ENCODE measurements at regions not wholly inside any gene's neighbourhood (a gene's known extent, or its start where the extent isn't known, plus 50 kb on each side); places are given as distances from the start of the nearest gene placed in this dataset.

GRCh38 chr2:34534761-34535160 is 935.7 kb upstream of the FAM98A start:
- H3K27me3 ChIP-seq: no peaks in the 10 kb centered on the region
- peaks cover 0 to 20% (median 4%) of the 10 kb centered on the region in 11 donors for H3K9me3 ChIP-seq
- DNase-seq (no peak), ATAC-seq (no peak)
- H3K4me1 ChIP-seq: no peaks in the 10 kb centered on the region
- H3K36me3 ChIP-seq: no peaks in the 10 kb centered on the region
- H3K4me3 ChIP-seq: no peak overlapping the region
- no peak overlapping the region for H3K27ac ChIP-seq
- no peak for TF ChIP-seq CTCF (IDR thresholded peaks at IDR 0.05)
- WGBS, 2 donors: 55 to 59% methylated on average over 3 of the region's 3 CpGs
- intact Hi-C loops (cut with DNase I): no loop called here

GRCh38 chr2:34534341-34534740 is 935.2 kb upstream of the FAM98A start:
- no peak for ATAC-seq
- Histone ChIP-seq H3K27ac (no peak overlapping the region), H3K4me1 (no peaks in the 10 kb centered on the region), H3K9me3 (peaks cover 0 to 15% (median 0%) of the 10 kb centered on the region in 11 donors), H3K4me3 (no peak overlapping the region), H3K27me3 (no peaks in the 10 kb centered on the region), H3K36me3 (no peaks in the 10 kb centered on the region)
- TF ChIP-seq CTCF (IDR thresholded peaks at IDR 0.05): no peak
- intact Hi-C loops (cut with DNase I): no loop called here
- no peak for DNase-seq
- WGBS, 2 donors: 84 to 88% methylated on average over 1 of the region's 1 CpG

- intact Hi-C loops (cut with DNase I): no loop called here
- peaks cover 0 to 9% (median 0%) of the 10 kb centered on the region in 11 donors for H3K9me3 ChIP-seq
- H3K4me1 ChIP-seq: no peaks in the 10 kb centered on the region
- ATAC-seq (no peak), DNase-seq (no peak)
- H3K36me3 ChIP-seq: no peaks in the 10 kb centered on the region
- H3K27ac ChIP-seq: no peak overlapping the region
- 64 to 68% methylated on average over 3 of the region's 3 CpGs for WGBS, 2 donors
- no peak for TF ChIP-seq CTCF (IDR thresholded peaks at IDR 0.05)
- H3K27me3 ChIP-seq: no peaks in the 10 kb centered on the region
- no peak overlapping the region for H3K4me3 ChIP-seq
These were observed 934.6 kb upstream of the FAM98A start for GRCh38 chr2:34533585-34534183.

- DNase-seq (no peak), ATAC-seq (no peak)
- no peaks in the 10 kb centered on the region for H3K4me1 ChIP-seq
- 93 to 100% methylated on average over 1 of the region's 1 CpG for WGBS, 2 donors
- no peak for TF ChIP-seq CTCF (IDR thresholded peaks at IDR 0.05)
- H3K27me3 ChIP-seq: no peaks in the 10 kb centered on the region
- intact Hi-C loops (cut with DNase I): no loop called here
- no peak overlapping the region for H3K4me3 ChIP-seq
- no peak overlapping the region for H3K27ac ChIP-seq
- H3K36me3 ChIP-seq: no peaks in the 10 kb centered on the region
- no peaks in the 10 kb centered on the region for H3K9me3 ChIP-seq
These were observed 930.9 kb upstream of the FAM98A start for GRCh38 chr2:34529965-34530364.

All from heart right ventricle (tissue), 16 donors.